DMS53 treated with DMSO at 0.1 percent for 48 hours (cell line): ENCODE measurements at regions not wholly inside any gene's neighbourhood (a gene's known extent, or its start where the extent isn't known, plus 50 kb on each side); places are given as distances from the start of the nearest gene placed in this dataset.

ENCODE experiments used
- DNase-seq: peaks from one replicate; lab custom pipeline; 2025; ENCODE audit not compliant: unreplicated experiment; lab: John Stamatoyannopoulos, UW

DNA sequence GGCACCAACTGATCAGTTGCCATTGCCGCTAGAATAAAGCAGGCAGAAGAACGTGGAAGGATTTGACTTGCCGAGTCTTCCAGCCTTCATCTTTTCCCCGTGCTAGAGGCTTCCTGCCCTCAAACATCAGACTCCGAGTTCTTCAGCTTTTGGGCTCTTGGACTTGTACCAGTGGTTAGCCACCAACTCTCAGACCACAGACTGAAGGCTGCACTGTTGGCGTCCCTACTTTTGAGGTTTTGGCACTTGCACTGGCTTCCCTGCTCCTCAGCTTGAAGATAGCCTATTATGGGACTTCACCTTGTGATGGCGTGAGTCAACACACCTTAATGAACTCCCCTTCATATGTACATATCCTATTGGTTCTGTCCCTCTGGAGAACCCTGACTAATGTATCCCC lies 57.3 kb upstream of the KCND2 start:
- DNase-seq: no peak

DNA sequence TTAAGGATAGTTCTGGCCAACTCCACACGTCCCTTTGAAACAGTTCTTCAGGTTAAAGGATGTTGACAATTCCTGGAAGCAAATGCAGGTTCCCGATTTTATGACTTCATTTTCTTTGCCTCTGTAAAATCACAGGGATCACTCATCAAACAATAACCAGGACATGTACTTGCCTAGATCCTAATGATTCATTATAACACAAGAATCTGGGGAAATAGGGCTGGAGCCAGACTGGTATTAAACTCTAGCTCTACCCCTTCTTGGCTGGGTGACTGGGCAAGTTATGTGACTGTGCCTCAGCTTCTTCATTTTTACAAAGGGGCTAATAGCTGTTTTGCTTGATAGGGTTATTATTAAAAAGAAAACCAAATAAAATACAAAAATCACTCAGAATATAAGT lies 56.0 kb upstream of the KCND2 start:
- DNase-seq: no peak

DNA sequence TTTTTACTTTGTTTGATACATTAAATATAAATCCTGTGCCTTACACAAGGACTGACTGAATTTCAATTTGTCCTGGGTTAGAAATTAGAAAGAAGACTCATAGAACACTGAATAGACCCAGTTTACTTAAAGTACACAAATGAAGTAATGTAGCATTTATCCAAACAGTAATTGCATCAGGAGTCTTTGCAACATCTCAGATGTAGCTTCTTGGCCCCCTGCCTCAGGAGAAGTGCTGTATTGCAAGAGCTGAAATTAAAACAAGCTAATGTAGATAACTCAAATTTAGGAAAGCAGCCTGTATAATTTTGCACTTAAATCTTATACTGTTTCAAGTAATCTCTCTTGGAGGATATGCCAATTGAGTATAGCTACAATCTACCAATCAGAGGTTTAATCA lies 54.3 kb upstream of the KCND2 start:
- DNase-seq: no peak

DNA sequence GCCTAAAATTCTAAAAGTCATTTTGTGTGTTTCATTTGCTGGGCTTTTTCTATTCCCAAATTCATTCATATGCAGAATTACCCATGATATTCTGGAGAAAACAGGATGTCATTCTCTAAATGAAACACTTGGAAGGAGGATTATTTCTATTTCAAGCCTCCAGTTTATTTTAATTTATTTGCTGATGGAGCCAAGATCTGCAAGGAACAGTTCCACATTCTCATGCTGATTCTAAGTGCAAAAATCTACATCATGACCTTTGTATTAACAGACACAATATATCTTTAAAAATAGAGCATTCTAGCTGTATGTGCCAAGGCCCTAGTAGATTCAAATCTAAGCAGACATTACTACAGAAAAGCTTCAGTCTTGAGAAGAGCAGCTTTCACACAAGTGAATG lies 51.3 kb upstream of the KCND2 start:
- no peak for DNase-seq
